Right lobe of liver (tissue), 6 donors: ENCODE measurements at regions not wholly inside any gene's neighbourhood (a gene's known extent, or its start where the extent isn't known, plus 50 kb on each side); places are given as distances from the start of the nearest gene placed in this dataset.

Source experiments
- ATAC-seq, 4 donors: fragments of 200-7000 bp; cut with Tn5 transposase; one replicate each; pipeline ENCODE4 v1.9.1; 2020; ENCODE audit warnings: mild to moderate bottlenecking in 4 of 4, moderate library complexity in 4 of 4
- DNase-seq, 3 donors: peaks; one replicate each; pipeline ENCODE4 v3.0.0-alpha.2; 2020
- H3K27ac ChIP-seq, 3 donors: fragments of 200-600 bp; one replicate each; pipeline ENCODE4 v1.8.0; 2022
- H3K27me3 ChIP-seq, 2 donors: fragments of 200-600 bp; one replicate each; pipeline ENCODE4 v1.8.0; 2022
- H3K36me3 ChIP-seq, 4 donors: fragments of 200-600 bp; sonication (generic) in 1 of 4; one replicate each; pipeline versions ENCODE4 v1.5.1 to v1.8.0; 2017 to 2022; ENCODE audit warnings: control low read depth in 1 of 4
- H3K4me1 ChIP-seq, 4 donors: fragments of 200-600 bp; sonication (generic) in 1 of 4; one replicate each; pipeline versions ENCODE4 v1.5.1 to v1.8.0; 2017 to 2022; ENCODE audit warnings: control low read depth in 1 of 4
- H3K4me3 ChIP-seq, 3 donors: fragments of 200-600 bp; one replicate each; pipeline ENCODE4 v1.8.0; 2022
- H3K9me3 ChIP-seq, 4 donors: fragments of 200-600 bp; sonication (generic) in 1 of 4; one replicate each; pipeline versions ENCODE4 v1.5.1 to v1.8.0; 2017 to 2022; ENCODE audit warnings: control low read depth in 1 of 4
- POLR2A ChIP-seq: fragments of 450-650 bp; IDR thresholded peaks from one replicate; pipeline ENCODE4 v1.6.1; 2017; ENCODE audit warnings: antibody characterized with exemption, mild to moderate bottlenecking
- WGBS: methylation state at CpG from one replicate; pipeline ENCODE4 v1.1.6; 2018; ENCODE audit warnings: low coverage, low lambda C conversion rate; ENCODE audit not compliant: insufficient coverage; ENCODE audit errors: missing lambda C conversion rate; 5-methylcytosine and 5-hydroxymethylcytosine counted together
- intact Hi-C, 2 donors: fragments of 100-400 bp; cut with DNase I; formaldehyde crosslinking; loops; one replicate each; pipeline versions ENCODE4 v1.11.2 to v1.14.1; 2022
- TF ChIP-seq, protein P1 (sequence below), 4 donors: fragments of 200-600 bp in 3 of 4; fragments of 450-650 bp in 1 of 4; IDR thresholded peaks; one replicate each; pipeline versions ENCODE4 v1.5.1 to v1.8.0; 2016 to 2022; ENCODE audit warnings: antibody characterized with exemption in 4 of 4, mild to moderate bottlenecking in 2 of 4
- donor health status: DM: no; HTN: yes; CAD: no.
- donor health status: DM: no; HTN: no; CAD: no.
- donor health status: DM: no; HTN: no; CAD: no.
- donor health status: DM: no; HTN: yes; CAD: no.
- donor health status: DM: no; HTN: yes; CAD: no.

DNA sequence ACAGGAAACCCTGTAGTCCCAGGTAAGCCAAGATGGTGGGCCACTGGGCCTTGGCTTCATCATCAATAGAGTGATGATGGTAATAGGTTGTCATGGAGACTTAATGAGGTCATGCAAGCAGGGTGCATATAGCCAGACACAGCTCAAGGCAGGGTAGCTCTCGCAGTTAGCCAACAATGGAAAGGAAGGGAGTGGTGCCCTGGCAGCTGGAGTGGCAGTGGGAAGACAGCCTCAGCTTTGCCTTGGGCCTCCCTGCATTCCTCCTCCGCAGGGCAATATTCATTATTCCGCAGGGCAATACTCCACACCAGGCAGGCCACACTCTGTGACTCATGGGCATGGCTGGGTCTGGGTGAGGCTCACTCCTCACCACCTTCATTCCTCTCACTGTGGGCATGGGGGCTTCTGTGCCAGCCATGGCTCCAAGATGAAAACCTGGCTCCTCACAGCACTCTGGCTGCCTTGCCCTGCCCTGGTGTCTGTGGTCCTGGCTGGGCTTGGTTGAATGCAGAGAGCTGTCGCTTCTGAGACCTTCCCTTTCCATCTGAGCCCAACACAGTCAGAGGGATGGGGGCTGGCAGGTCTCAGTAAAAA, 163.1 kb upstream of the PMEPA1 start:
- H3K27me3 ChIP-seq: no peaks in the 10 kb centered on the region
- 83% methylated on average over 2 of the region's 4 CpGs for WGBS
- no peaks in the 10 kb centered on the region for H3K36me3 ChIP-seq
- intact Hi-C loops: no loop called here
- peak in 1 of 3 donors; percentile 14 for DNase-seq
- no peak overlapping the region for H3K4me3 ChIP-seq
- no peak overlapping the region for H3K27ac ChIP-seq
- H3K9me3 ChIP-seq: no peaks in the 10 kb centered on the region
- H3K4me1 ChIP-seq: no peaks in the 10 kb centered on the region
- ATAC-seq: no peak
- no peak for TF ChIP-seq POLR2A
- TF ChIP-seq, protein P1, sequence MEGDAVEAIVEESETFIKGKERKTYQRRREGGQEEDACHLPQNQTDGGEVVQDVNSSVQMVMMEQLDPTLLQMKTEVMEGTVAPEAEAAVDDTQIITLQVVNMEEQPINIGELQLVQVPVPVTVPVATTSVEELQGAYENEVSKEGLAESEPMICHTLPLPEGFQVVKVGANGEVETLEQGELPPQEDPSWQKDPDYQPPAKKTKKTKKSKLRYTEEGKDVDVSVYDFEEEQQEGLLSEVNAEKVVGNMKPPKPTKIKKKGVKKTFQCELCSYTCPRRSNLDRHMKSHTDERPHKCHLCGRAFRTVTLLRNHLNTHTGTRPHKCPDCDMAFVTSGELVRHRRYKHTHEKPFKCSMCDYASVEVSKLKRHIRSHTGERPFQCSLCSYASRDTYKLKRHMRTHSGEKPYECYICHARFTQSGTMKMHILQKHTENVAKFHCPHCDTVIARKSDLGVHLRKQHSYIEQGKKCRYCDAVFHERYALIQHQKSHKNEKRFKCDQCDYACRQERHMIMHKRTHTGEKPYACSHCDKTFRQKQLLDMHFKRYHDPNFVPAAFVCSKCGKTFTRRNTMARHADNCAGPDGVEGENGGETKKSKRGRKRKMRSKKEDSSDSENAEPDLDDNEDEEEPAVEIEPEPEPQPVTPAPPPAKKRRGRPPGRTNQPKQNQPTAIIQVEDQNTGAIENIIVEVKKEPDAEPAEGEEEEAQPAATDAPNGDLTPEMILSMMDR (IDR thresholded peaks at IDR 0.05): no peak

DNA sequence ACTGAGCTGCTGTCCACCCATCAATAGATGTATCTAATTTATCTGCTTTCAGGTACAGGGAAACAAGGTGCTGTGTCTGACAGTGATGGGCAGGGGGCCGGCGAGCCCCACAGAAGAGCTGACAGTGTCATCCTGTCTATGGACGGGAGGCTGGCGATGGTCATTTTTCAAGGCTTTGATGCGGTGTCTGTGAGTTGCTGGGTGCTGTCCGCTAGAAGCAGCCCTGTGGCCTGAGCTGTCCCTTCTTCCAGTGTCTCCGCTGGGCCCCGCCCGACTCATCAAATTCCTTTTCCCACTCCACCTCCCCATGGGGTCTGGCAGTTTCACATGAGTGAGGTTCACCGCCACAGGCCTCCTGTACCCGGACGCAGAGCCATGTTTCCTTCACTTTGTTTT, 161.4 kb upstream of the PMEPA1 start:
- 60% methylated on average over 4 of the region's 12 CpGs for WGBS
- H3K4me3 ChIP-seq: no peak overlapping the region
- ATAC-seq (no peak), DNase-seq (no peak)
- no peaks in the 10 kb centered on the region for H3K36me3 ChIP-seq
- TF ChIP-seq, protein P1 (IDR thresholded peaks at IDR 0.05): no peak
- no peak for TF ChIP-seq POLR2A
- no peaks in the 10 kb centered on the region for H3K9me3 ChIP-seq
- no peak overlapping the region for H3K27ac ChIP-seq
- H3K4me1 ChIP-seq: no peaks in the 10 kb centered on the region
- intact Hi-C loops: no loop called here
- H3K27me3 ChIP-seq: no peaks in the 10 kb centered on the region

DNA sequence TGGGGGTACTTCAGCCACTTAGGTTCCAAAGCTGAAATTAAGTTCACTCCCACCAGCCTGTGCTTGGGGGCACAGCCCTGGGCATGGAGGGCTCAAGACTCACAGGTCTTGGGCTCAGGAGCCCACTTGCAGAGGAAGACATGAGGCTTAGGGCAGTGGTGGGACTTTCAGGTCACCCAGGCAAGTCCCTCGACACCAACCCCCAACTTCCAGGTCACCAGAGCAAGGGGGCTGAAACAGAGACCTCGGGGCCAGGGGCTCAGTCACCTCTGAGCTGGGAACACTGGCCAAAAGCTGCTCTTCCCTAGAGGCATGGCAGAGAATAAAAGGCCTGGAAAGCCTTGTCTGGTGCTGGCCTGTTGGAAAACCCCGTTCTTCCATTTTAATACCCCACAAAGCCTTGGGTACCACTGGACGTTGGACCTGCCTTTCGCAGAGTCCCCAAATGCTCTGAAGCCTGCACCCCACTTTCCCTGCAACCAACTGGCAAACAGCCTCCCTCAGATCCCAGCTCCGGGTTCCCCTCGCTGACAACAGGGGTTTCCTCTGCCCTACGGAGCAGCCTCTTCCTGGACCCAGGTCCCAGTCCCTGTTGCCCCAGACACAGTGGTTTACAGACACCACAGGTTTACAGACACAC, 160.9 kb upstream of the PMEPA1 start:
- Histone ChIP-seq H3K36me3 (no peaks in the 10 kb centered on the region), H3K27me3 (no peaks in the 10 kb centered on the region), H3K27ac (no peak overlapping the region), H3K4me3 (no peak overlapping the region), H3K9me3 (no peaks in the 10 kb centered on the region), H3K4me1 (no peaks in the 10 kb centered on the region)
- intact Hi-C loops: no loop called here
- DNase-seq: no peak
- no peak for ATAC-seq
- TF ChIP-seq POLR2A: no peak
- TF ChIP-seq, protein P1 (IDR thresholded peaks at IDR 0.05): no peak
- WGBS: 68% methylated on average over 4 of the region's 8 CpGs

DNA sequence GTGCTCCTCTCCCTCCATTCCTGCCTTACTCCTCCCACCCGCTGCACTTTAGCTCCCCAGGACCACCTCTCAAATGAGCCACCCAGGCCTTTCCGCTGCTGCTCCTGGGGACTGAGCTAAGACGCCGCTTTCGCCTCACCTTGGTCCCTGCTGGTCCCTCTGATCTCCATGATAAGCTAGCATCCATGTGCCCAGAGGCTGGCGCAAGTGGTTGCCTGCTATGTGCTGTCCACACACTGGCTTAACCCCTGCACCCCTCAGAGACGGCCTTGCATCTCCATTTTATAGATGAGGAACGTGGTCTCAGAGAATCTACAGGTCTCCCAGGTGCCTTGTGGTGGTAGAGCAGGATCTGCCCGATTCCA, 160.1 kb upstream of the PMEPA1 start:
- Histone ChIP-seq H3K4me3 (no peak overlapping the region), H3K4me1 (no peaks in the 10 kb centered on the region), H3K27me3 (no peaks in the 10 kb centered on the region), H3K9me3 (no peaks in the 10 kb centered on the region), H3K36me3 (no peaks in the 10 kb centered on the region), H3K27ac (no peak overlapping the region)
- intact Hi-C loops: no loop called here
- 51% methylated on average over 8 of the region's 9 CpGs for WGBS
- ATAC-seq (no peak), DNase-seq (no peak)
- TF ChIP-seq POLR2A: no peak

DNA sequence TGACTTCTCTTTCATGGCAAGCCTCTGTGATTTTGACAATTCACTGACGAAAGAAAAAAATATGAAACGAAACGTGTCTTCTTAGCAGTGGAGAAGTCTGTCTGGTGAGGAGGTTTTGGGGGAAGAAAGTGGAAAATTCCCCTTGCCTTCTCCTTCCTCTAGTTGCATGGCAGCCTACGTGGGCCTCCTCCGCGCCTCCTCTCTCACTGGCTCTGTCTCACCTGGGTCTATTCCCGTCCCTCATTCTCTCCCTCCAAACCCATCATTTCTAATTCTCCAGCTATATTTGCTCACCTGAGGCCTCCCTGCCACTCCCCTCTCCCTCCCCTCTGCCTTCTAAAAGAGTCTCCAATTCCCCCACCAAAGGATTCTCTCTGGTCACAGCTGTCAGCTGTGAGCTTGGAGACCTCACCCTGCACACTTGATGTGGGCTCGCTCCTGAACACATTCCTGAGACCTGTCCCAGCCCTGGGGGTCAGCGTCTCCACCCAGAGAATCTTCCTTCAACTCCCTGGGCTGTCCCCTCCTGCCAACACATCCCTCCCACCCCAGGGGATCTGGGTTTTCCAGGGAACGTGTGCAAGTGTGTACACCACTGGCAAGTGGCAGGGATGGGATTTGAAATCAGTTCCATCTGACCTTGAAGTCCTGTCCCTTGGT, 159.6 kb upstream of the PMEPA1 start:
- 50% methylated on average over 10 of the region's 10 CpGs for WGBS
- TF ChIP-seq, protein P1 (IDR thresholded peaks at IDR 0.05): no peak
- no peak for TF ChIP-seq POLR2A

More for the DNA sequence above, 159.6 kb upstream of the PMEPA1 start:
- Histone ChIP-seq H3K9me3 (no peaks in the 10 kb centered on the region), H3K36me3 (no peaks in the 10 kb centered on the region), H3K4me1 (no peaks in the 10 kb centered on the region), H3K4me3 (no peak overlapping the region), H3K27me3 (no peaks in the 10 kb centered on the region), H3K27ac (no peak overlapping the region)
- intact Hi-C loops: no loop called here
- DNase-seq: no peak
- ATAC-seq: no peak
